Hepatocyte (in vitro differentiated cells): ENCODE measurements at regions not wholly inside any gene's neighbourhood (a gene's known extent, or its start where the extent isn't known, plus 50 kb on each side); places are given as distances from the start of the nearest gene placed in this dataset.

Experiments used
- CTCF ChIP-seq: fragments of 200-600 bp; sonication (generic); IDR thresholded peaks from 2 replicates; pipeline ENCODE4 v1.5.1; 2016; ENCODE audit warnings: antibody characterized with exemption, mild to moderate bottlenecking; ENCODE audit not compliant: poor library complexity
- EZH2phosphoT487 ChIP-seq: fragments of 200-600 bp; sonication (generic); IDR thresholded peaks from one replicate; pipeline ENCODE4 v1.6.1; 2018; ENCODE audit warnings: antibody characterized with exemption, mild to moderate bottlenecking, low read depth, moderate library complexity; ENCODE audit not compliant: unreplicated experiment, severe bottlenecking

DNA sequence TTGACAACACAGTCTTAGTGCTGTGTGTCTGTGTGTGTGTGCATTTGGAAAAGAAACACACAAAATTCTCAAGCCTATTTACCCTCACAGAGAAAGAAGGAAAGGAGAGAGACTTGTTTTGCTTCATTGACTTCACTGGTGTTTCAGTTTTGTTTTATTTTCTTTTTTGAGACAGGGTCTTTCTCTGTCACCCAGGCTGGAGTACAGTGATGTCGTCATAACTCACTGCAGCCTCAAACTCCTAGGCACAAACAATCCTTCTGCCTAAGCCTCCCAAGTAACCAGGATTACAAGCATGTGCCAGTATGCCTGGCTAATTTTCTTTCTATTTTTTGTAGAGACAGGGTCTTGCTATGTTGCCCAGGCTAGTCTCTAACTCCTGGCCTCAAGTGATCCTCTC is 636.9 kb downstream of the TAFA4 start:
- TF ChIP-seq EZH2phosphoT487 (no peak), CTCF (no peak)
